ENCODE measurements at regions not wholly inside any gene's neighbourhood (a gene's known extent, or its start where the extent isn't known, plus 50 kb on each side); places are given as distances from the start of the nearest gene placed in this dataset.

DNA sequence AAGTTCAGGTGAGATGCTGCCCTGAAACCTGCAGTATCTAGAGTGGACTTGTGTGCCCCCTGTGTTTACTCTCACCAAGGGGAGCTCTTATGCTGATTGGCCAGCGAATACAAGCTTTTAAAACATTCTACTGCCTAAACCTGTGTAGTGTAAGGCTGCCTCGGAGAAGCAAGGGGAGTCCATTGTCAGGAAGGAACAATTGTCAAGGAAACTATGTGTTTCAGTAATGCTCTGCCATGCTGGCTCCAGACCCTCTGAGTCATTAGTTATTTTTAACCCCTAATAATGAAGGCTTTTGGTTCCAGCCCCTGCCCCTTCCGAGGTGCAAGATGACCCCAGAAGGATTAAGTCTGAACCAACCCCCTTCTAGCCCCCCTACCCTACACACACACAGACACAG lies 66.1 kb upstream of the CHMP2B start:
- TF ChIP-seq, protein P1, sequence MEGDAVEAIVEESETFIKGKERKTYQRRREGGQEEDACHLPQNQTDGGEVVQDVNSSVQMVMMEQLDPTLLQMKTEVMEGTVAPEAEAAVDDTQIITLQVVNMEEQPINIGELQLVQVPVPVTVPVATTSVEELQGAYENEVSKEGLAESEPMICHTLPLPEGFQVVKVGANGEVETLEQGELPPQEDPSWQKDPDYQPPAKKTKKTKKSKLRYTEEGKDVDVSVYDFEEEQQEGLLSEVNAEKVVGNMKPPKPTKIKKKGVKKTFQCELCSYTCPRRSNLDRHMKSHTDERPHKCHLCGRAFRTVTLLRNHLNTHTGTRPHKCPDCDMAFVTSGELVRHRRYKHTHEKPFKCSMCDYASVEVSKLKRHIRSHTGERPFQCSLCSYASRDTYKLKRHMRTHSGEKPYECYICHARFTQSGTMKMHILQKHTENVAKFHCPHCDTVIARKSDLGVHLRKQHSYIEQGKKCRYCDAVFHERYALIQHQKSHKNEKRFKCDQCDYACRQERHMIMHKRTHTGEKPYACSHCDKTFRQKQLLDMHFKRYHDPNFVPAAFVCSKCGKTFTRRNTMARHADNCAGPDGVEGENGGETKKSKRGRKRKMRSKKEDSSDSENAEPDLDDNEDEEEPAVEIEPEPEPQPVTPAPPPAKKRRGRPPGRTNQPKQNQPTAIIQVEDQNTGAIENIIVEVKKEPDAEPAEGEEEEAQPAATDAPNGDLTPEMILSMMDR (IDR thresholded peaks at IDR 0.05), result no peak
- H3K27ac ChIP-seq, result no peak overlapping the region
- no peak overlapping the region for H3K4me3 ChIP-seq
- no peak for DNase-seq (ENCODE audit: low spot score)

DNA sequence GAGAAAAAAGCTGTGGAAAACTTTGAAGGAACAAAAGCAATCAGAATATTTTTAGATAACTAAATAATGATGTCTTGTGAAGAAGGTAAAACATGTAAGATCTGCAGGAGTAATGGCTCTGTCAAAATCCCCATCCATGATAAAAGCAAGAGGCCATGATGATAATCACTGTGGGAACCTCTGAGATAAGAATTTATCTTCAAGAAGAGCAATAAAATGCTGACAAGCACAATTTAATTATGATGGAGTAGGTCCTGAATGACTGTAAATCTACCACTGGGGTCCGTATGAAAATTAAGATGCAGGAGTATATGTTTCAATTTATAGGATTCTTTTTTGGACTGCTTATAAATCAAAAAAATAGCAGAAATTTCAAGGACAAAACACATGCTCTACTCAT lies 68.3 kb upstream of the CHMP2B start:
- Histone ChIP-seq H3K4me3 (no peak overlapping the region), H3K27ac (no peak overlapping the region)
- TF ChIP-seq, protein P1 (IDR thresholded peaks at IDR 0.05), result no peak
- DNase-seq (ENCODE audit: low spot score), result no peak

DNA sequence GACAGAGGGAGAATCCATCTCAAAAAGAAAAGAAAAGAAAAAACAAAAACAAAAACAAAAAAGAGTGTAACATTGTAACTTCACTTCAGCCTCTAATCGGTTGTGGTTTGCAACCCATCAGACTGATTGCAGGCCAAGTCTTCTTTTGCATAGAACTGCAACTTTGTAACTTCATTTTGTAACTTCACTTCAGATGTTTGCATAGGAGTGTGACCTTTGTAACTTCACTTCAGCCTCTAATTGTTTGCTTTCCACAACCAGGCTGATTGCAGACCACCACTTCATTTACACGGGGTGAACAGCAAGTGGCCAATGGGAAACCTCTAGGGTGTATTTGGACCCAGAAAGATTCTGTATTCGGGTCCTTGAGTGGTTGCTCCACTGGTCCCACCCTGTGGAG lies 79.1 kb upstream of the CHMP2B start:
- Histone ChIP-seq H3K27ac (no peak overlapping the region), H3K4me3 (no peak overlapping the region)
- no peak for DNase-seq (ENCODE audit: low spot score)
- TF ChIP-seq, protein P1 (IDR thresholded peaks at IDR 0.05), result no peak

DNA sequence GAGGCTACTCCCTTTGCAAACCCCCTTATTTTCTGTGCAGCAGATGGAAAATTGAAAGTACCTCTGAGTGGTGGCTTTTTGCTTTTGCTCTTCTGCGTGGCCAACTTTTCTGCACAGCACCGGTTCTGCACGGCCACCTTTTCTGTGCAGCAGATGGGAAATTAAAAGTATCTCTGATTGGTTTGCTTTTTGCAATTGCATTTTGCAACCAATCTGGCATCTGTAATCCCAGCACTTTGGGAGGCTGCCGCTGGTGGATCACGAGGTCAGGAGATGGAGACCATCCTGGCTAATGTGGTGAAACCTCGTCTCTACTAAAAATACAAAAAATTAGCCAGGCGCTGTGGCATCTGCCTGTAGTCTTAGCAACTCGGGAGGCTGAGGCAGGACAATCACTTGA lies 79.5 kb upstream of the CHMP2B start:
- Histone ChIP-seq H3K27ac (no peak overlapping the region), H3K4me3 (no peak overlapping the region)
- TF ChIP-seq, protein P1 (IDR thresholded peaks at IDR 0.05), result no peak
- no peak for DNase-seq (ENCODE audit: low spot score)

DNA sequence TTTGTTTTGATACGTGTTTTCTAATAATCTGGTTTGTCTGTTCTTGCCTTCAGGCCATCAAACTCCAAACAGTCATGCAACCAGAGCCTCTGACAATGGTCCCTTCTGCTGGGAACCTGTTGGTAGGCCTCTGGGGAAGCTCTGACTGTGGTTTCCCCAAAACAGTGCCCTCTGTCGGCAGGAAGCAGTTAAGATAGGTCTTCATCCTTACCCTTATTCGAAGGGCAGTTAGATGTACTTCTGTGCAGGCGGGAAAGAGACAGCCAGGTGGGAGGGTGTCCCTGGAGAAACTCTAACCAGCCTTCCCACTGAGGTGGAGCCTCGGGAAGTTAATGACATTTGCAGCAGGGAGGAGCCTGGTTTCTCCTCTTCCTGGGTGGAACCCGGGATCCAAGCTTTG lies 81.6 kb upstream of the CHMP2B start:
- DNase-seq (ENCODE audit: low spot score), result no peak
- TF ChIP-seq, protein P1 (IDR thresholded peaks at IDR 0.05), result no peak
- Histone ChIP-seq H3K27ac (no peak overlapping the region), H3K4me3 (no peak overlapping the region)

DNA sequence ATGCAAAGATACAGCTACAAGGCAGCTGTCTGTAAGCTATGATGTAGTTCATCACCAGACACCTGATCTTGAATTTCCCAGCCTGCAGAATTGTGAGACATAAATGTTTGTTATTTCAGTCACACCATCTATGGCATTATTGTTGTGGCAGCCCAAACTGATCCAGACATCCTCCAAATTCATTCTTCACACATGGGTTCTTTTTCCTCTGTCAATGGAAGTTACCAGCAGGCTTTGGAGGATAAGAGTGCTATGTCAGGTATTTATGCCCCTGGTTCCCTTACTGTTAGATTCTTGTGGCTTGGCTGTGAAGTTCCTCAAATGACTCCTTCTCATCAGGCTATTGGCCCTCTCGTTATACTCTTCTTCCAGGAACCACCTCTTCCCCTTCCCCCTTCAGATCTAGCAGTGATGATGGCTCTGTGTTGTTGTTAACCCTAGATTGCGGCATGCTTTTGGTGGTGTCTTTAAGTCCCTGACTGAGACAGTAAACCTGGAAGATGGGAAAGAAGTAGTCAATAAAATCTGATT lies 91.0 kb upstream of the CHMP2B start:
- no peak for DNase-seq (ENCODE audit: low spot score)
- TF ChIP-seq, protein P1 (IDR thresholded peaks at IDR 0.05), result no peak
- Histone ChIP-seq H3K4me3 (no peak overlapping the region), H3K27ac (no peak overlapping the region)

DNA sequence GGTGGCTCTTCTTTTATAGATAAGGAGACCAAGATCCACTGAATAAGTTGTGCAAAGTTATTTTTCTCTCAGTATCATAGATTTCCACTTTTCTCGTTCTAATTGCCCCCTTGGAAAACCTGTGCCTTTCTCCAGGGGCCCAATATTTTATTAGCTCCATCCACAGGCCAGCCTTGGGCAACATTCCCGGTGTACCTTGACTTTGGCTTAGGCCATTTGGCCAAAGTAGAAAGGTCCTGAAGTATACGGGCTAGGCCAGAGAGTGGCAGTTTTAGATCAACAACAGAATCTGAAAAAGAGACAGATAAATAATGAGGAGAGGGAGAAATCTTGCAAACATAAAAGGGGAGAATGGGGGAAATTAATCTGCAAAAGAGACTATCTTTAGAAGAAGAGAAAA lies 91.7 kb upstream of the CHMP2B start:
- no peak for DNase-seq (ENCODE audit: low spot score)
- Histone ChIP-seq H3K4me3 (no peak overlapping the region), H3K27ac (no peak overlapping the region)
- TF ChIP-seq, protein P1 (IDR thresholded peaks at IDR 0.05), result no peak
